B cell (primary cell): ENCODE measurements at regions not wholly inside any gene's neighbourhood (a gene's known extent, or its start where the extent isn't known, plus 50 kb on each side); places are given as distances from the start of the nearest gene placed in this dataset.

Experiments
- CTCF ChIP-seq: fragments of 200-600 bp; IDR thresholded peaks from one replicate; pipeline ENCODE4 v1.8.0; 2022; ENCODE audit warnings: antibody characterized with exemption, mild to moderate bottlenecking
- EZH2 ChIP-seq: IDR thresholded peaks from 2 replicates; pipeline ENCODE4 v1.6.1; 2012; ENCODE audit warnings: borderline replicate concordance, low read depth, mild to moderate bottlenecking, moderate library complexity, low read length; ENCODE audit not compliant: insufficient read depth, poor library complexity, severe bottlenecking

- TF ChIP-seq CTCF (no peak), EZH2 (no peak)
These were observed 97.6 kb upstream of the UMPS start for GRCh38 chr3:124632566-124633140.
